ENCODE measurements at regions not wholly inside any gene's neighbourhood (a gene's known extent, or its start where the extent isn't known, plus 50 kb on each side); places are given as distances from the start of the nearest gene placed in this dataset.

GRCh38 chr12:105822131-105823105, 316.3 kb downstream of the NUAK1 start:
- no peak for TF ChIP-seq CTCF (IDR thresholded peaks at IDR 0.05)
- TF ChIP-seq POLR2A (IDR thresholded peaks at IDR 0.05) = no peak

Data from uterus (tissue), 2 donors.